AG04450 (cell line): ENCODE measurements at regions not wholly inside any gene's neighbourhood (a gene's known extent, or its start where the extent isn't known, plus 50 kb on each side); places are given as distances from the start of the nearest gene placed in this dataset.

ENCODE experiments used
- CTCF ChIA-PET: fragments of 300-600, 350-600 bp; formaldehyde crosslinking; extraction: SDS; loops from one replicate; lab custom pipeline; 2022; ENCODE audit warnings: antibody characterized with exemption, inconsistent platforms; lab: Charles Lee
- POLR2A ChIA-PET: fragments of 350-600 bp; formaldehyde crosslinking; extraction: SDS; loops from one replicate; lab custom pipeline; 2021; ENCODE audit warnings: antibody characterized with exemption, inconsistent platforms; lab: Yijun Ruan, JAX
- DNase-seq: peaks from one replicate; pipeline ENCODE4 v3.0.0-alpha.2; 2011; ENCODE audit warnings: low read depth, low spot score
- H3K27ac ChIP-seq: one replicate; pipeline ENCODE4 v1.5.1; 2012; ENCODE audit warnings: low read depth, low read length, control low read depth
- H3K27me3 ChIP-seq: one replicate; pipeline ENCODE4 v1.6.0; 2012; ENCODE audit warnings: low read length; ENCODE audit not compliant: control insufficient read depth, insufficient read depth
- H3K4me3 ChIP-seq: 2 replicates; pipeline ENCODE4 v1.5.1; 2011; ENCODE audit warnings: mild to moderate bottlenecking, low read depth, low read length, control low read depth
- H3K9me3 ChIP-seq: 2 replicates; pipeline ENCODE4 v1.5.1; 2012; ENCODE audit warnings: low read length; ENCODE audit not compliant: control insufficient read depth, insufficient read depth
- CTCF ChIP-seq: IDR thresholded peaks from 2 replicates; pipeline ENCODE4 v1.5.1; 2011; ENCODE audit warnings: low read depth, low read length, control low read depth, inconsistent platforms

GRCh38 chr7:156400046-156400445 lies 240.5 kb upstream of the RNF32 start:
- Histone ChIP-seq H3K9me3 (peaks cover 30% of the 10 kb centered on the region), H3K27ac (no peak overlapping the region), H3K4me3 (no peak overlapping the region), H3K27me3 (no peaks in the 10 kb centered on the region)
- no peak for DNase-seq
- no peak for TF ChIP-seq CTCF
- POLR2A ChIA-PET, result no interaction called here
- CTCF ChIA-PET, result no interaction called here

- ChIA-PET CTCF (no interaction called here), POLR2A (no interaction called here)
- Histone ChIP-seq H3K27ac (no peak overlapping the region), H3K9me3 (peaks cover 35% of the 10 kb centered on the region), H3K4me3 (no peak overlapping the region), H3K27me3 (no peaks in the 10 kb centered on the region)
- TF ChIP-seq CTCF, result no peak
- no peak for DNase-seq
These were observed 243.3 kb upstream of the RNF32 start for GRCh38 chr7:156397249-156397648.

GRCh38 chr7:156389116-156389692 lies 251.4 kb upstream of the RNF32 start:
- no peaks in the 10 kb centered on the region for H3K27me3 ChIP-seq
- DNase-seq, result no peak
- CTCF ChIA-PET, result no interaction called here
- H3K9me3 ChIP-seq, result peaks cover 57% of the 10 kb centered on the region
- POLR2A ChIA-PET, result no interaction called here
- H3K4me3 ChIP-seq, result no peak overlapping the region
- H3K27ac ChIP-seq, result no peak overlapping the region
- TF ChIP-seq CTCF, result no peak

GRCh38 chr7:156386097-156386496 lies 254.5 kb upstream of the RNF32 start:
- no peak for DNase-seq
- Histone ChIP-seq H3K27me3 (no peaks in the 10 kb centered on the region), H3K4me3 (no peak overlapping the region), H3K9me3 (peaks cover 73% of the 10 kb centered on the region), H3K27ac (no peak overlapping the region)
- POLR2A ChIA-PET, result no interaction called here
- TF ChIP-seq CTCF, result no peak
- CTCF ChIA-PET, result no interaction called here

GRCh38 chr7:156384706-156385105 lies 255.9 kb upstream of the RNF32 start:
- Histone ChIP-seq H3K27me3 (no peaks in the 10 kb centered on the region), H3K4me3 (no peak overlapping the region), H3K9me3 (peaks cover 68% of the 10 kb centered on the region), H3K27ac (no peak overlapping the region)
- no peak for TF ChIP-seq CTCF
- DNase-seq, result no peak
- ChIA-PET CTCF (no interaction called here), POLR2A (no interaction called here)
